IMR-90 (cell line): ENCODE measurements at regions not wholly inside any gene's neighbourhood (a gene's known extent, or its start where the extent isn't known, plus 50 kb on each side); places are given as distances from the start of the nearest gene placed in this dataset.

Experiments used
- ATAC-seq: fragments of 200-7000 bp; cut with Tn5 transposase; 2 replicates; pipeline ENCODE4 v1.9.1; 2020; ENCODE audit warnings: low read depth, mild to moderate bottlenecking, moderate library complexity
- BruUV-seq: library from RNA; stranded (reverse); fragments of 400-500 nt; replicated peaks from 2 replicates; lab custom pipeline; 2021; lab: Mats Ljungman, UMichigan
- CTCF ChIA-PET: fragments of 300-600 bp; formaldehyde crosslinking; extraction: SDS; loops from one replicate; lab custom pipeline; 2021; ENCODE audit warnings: antibody characterized with exemption; lab: Yijun Ruan, JAX
- POLR2A ChIA-PET: fragments of 300-600 bp; sonication (Branson Sonifier 250); formaldehyde crosslinking; loops from one replicate; lab custom pipeline; 2022; ENCODE audit warnings: antibody characterized with exemption; ENCODE audit not compliant: unreplicated experiment; lab: Charles Lee
- DNase-seq: peaks from one replicate; pipeline ENCODE4 v3.0.0; 2013
- H2AFZ ChIP-seq: replicated peaks from 2 replicates; pipeline ENCODE3; 2013; ENCODE audit warnings: low read length, mild to moderate bottlenecking; ENCODE audit not compliant: poor library complexity
- H2AK5ac ChIP-seq: 2 replicates; pipeline ENCODE4 v1.6.1; 2013; ENCODE audit warnings: low read depth, low read length, inconsistent platforms
- H2AK9ac ChIP-seq: replicated peaks from 2 replicates; pipeline ENCODE3; 2013; ENCODE audit warnings: mild to moderate bottlenecking, low read depth, low read length, moderate library complexity; ENCODE audit not compliant: poor library complexity
- H2BK120ac ChIP-seq: 2 replicates; pipeline ENCODE4 v1.6.1; 2013; ENCODE audit warnings: low read depth, low read length, inconsistent platforms
- H2BK15ac ChIP-seq: 3 replicates; pipeline ENCODE4 v1.6.1; 2013; ENCODE audit warnings: low read depth, low read length, inconsistent platforms
- H2BK20ac ChIP-seq: 2 replicates; pipeline ENCODE4 v1.6.1; 2013; ENCODE audit warnings: low read depth, mild to moderate bottlenecking, inconsistent platforms, low read length, moderate library complexity
- H2BK5ac ChIP-seq: 2 replicates; pipeline ENCODE4 v1.6.1; 2013; ENCODE audit warnings: mild to moderate bottlenecking, low read depth, low read length, inconsistent platforms; ENCODE audit not compliant: poor library complexity, severe bottlenecking
- H3K14ac ChIP-seq: replicated peaks from 2 replicates; pipeline ENCODE4 v1.6.1; 2013; ENCODE audit warnings: low read depth, low read length, inconsistent platforms
- H3K18ac ChIP-seq: 2 replicates; pipeline ENCODE4 v1.6.1; 2013; ENCODE audit warnings: low read depth, low read length, control low read depth
- H3K23ac ChIP-seq: 2 replicates; pipeline ENCODE4 v1.6.1; 2013; ENCODE audit warnings: low read depth, low read length, inconsistent platforms
- H3K27ac ChIP-seq: 2 replicates; pipeline ENCODE4 v1.5.1; 2013; ENCODE audit warnings: mild to moderate bottlenecking, control low read depth, low read length; ENCODE audit not compliant: insufficient read depth
- H3K27me3 ChIP-seq: 2 replicates; pipeline ENCODE4 v1.6.1; 2013; ENCODE audit warnings: low read length; ENCODE audit not compliant: control insufficient read depth, insufficient read depth
- H3K36me3 ChIP-seq: 2 replicates; pipeline ENCODE4 v1.6.1; 2013; ENCODE audit warnings: low read length, mixed read lengths; ENCODE audit not compliant: control insufficient read depth, insufficient read depth
- H3K4ac ChIP-seq: 2 replicates; pipeline ENCODE4 v1.6.1; 2013; ENCODE audit warnings: low read depth, low read length, inconsistent platforms
- H3K4me1 ChIP-seq: 2 replicates; pipeline ENCODE4 v1.6.1; 2013; ENCODE audit warnings: low read length, mixed read lengths; ENCODE audit not compliant: control insufficient read depth, insufficient read depth
- H3K4me2 ChIP-seq: 2 replicates; pipeline ENCODE4 v1.6.1; 2013; ENCODE audit warnings: low read depth, mild to moderate bottlenecking, control low read depth, low read length, moderate library complexity
- H3K4me3 ChIP-seq: 2 replicates; pipeline ENCODE4 v1.5.1; 2013; ENCODE audit warnings: low read depth, mild to moderate bottlenecking, control low read depth, low read length, moderate library complexity; ENCODE audit not compliant: insufficient read depth
- H3K56ac ChIP-seq: 2 replicates; pipeline ENCODE4 v1.6.1; 2013; ENCODE audit warnings: low read length, inconsistent platforms; ENCODE audit not compliant: insufficient read depth; ENCODE audit errors: extremely low read depth
- H3K79me1 ChIP-seq, 2 experiments: 2 replicates each; pipeline ENCODE4 v1.6.1; 2013; ENCODE audit warnings: low read length in 2 of 2, inconsistent platforms in 1 of 2, low read depth in 1 of 2
- H3K9ac ChIP-seq: 2 replicates; pipeline ENCODE4 v1.6.1; 2013; ENCODE audit warnings: low read depth, low read length, control low read depth
- H3K9me1 ChIP-seq: 2 replicates; pipeline ENCODE4 v1.6.1; 2013; ENCODE audit warnings: low read length, inconsistent platforms; ENCODE audit not compliant: insufficient read depth
- H3K9me3 ChIP-seq: 2 replicates; pipeline ENCODE4 v1.6.1; 2013; ENCODE audit warnings: low read length; ENCODE audit not compliant: control insufficient read depth, insufficient read depth
- H4K20me1 ChIP-seq: 2 replicates; pipeline ENCODE4 v1.6.1; 2013; ENCODE audit warnings: low read length, inconsistent platforms; ENCODE audit not compliant: insufficient read depth
- H4K5ac ChIP-seq: 2 replicates; pipeline ENCODE4 v1.6.1; 2013; ENCODE audit warnings: mild to moderate bottlenecking, low read depth, low read length, control low read depth
- H4K8ac ChIP-seq, 2 experiments: 2 replicates each; pipeline ENCODE4 v1.6.1; 2013; ENCODE audit warnings: low read depth in 2 of 2, low read length in 2 of 2, control low read depth in 1 of 2, inconsistent platforms in 1 of 2
- H4K91ac ChIP-seq: 2 replicates; pipeline ENCODE4 v1.6.1; 2013; ENCODE audit warnings: low read depth, low read length, inconsistent platforms; ENCODE audit not compliant: insufficient read depth
- BHLHE40 ChIP-seq: fragments of 150-350 bp; IDR thresholded peaks from 2 replicates; pipeline ENCODE4 v1.6.1; 2016; ENCODE audit warnings: mild to moderate bottlenecking, low read depth, low read length
- CHD1 ChIP-seq: IDR thresholded peaks from 2 replicates; pipeline ENCODE4 v1.6.1; 2012; ENCODE audit warnings: low read depth, low read length, improper control_type of control experiment
- MAFK ChIP-seq: IDR thresholded peaks from 2 replicates; pipeline ENCODE4 v1.6.1; 2012; ENCODE audit warnings: low read depth, low read length, improper control_type of control experiment
- MAZ ChIP-seq: IDR thresholded peaks from 2 replicates; pipeline ENCODE4 v1.6.1; 2012; ENCODE audit warnings: low read depth, mild to moderate bottlenecking, low read length, improper control_type of control experiment, moderate library complexity, borderline replicate concordance
- MXI1 ChIP-seq: IDR thresholded peaks from 2 replicates; pipeline ENCODE4 v1.6.1; 2012; ENCODE audit warnings: low read depth, mild to moderate bottlenecking, low read length, moderate library complexity, borderline replicate concordance
- NFE2L2 ChIP-seq: fragments of 150-350 bp; IDR thresholded peaks from 2 replicates; pipeline ENCODE4 v1.6.1; 2016; ENCODE audit warnings: low read depth, mild to moderate bottlenecking, low read length
- POLR2A ChIP-seq: IDR thresholded peaks from 2 replicates; pipeline ENCODE4 v1.6.1; 2012; ENCODE audit warnings: mild to moderate bottlenecking, low read depth, low read length
- RAD21 ChIP-seq: IDR thresholded peaks from 2 replicates; pipeline ENCODE4 v1.6.1; 2012; ENCODE audit warnings: low read length, improper control_type of control experiment
- RCOR1 ChIP-seq: IDR thresholded peaks from 2 replicates; pipeline ENCODE4 v1.6.1; 2012; ENCODE audit warnings: mild to moderate bottlenecking, low read length, improper control_type of control experiment; ENCODE audit not compliant: insufficient replicate concordance
- RFX5 ChIP-seq: IDR thresholded peaks from 2 replicates; pipeline ENCODE4 v1.8.0; 2012; ENCODE audit warnings: low read depth, mild to moderate bottlenecking, low read length, moderate library complexity
- SMC3 ChIP-seq: fragments of 150-350 bp; IDR thresholded peaks from 2 replicates; pipeline ENCODE4 v1.6.1; 2016; ENCODE audit warnings: low read depth, mild to moderate bottlenecking, antibody characterized with exemption, low read length, moderate library complexity
- WGBS, 2 experiments: methylation state at CpG; one replicate each; pipeline versions ENCODE4 v1.1.5 to v1.1.7; 2013; ENCODE audit warnings: missing lambda C conversion rate in 2 of 2; ENCODE audit not compliant: insufficient read length in 1 of 2; ENCODE audit errors: extremely low coverage in 2 of 2; 5-methylcytosine and 5-hydroxymethylcytosine counted together
- dilution Hi-C: fragments of 300-500 bp; cut with HindIII; formaldehyde crosslinking; loops from one replicate; pipeline ENCODE4 v1.14.3; 2018; ENCODE audit warnings: low sequenced_read_pairs; ENCODE audit not compliant: unreplicated experiment
- in situ Hi-C: fragments of 300-500 bp; cut with MboI; formaldehyde crosslinking; loops from 3 replicates; pipeline ENCODE4 v1.14.3; 2019; ENCODE audit warnings: low sequenced_read_pairs, inconsistent platforms, mixed read lengths
- intact Hi-C: fragments of 100-400 bp; cut with micrococcal nuclease; formaldehyde crosslinking; loops from 2 replicates; pipeline ENCODE4 v1.10.0; 2022
- TF ChIP-seq, protein P1 (sequence below): fragments of 150-350 bp; IDR thresholded peaks from 2 replicates; pipeline ENCODE4 v1.6.1; 2017; ENCODE audit warnings: mild to moderate bottlenecking, antibody characterized with exemption, low read length, low read depth
- TF ChIP-seq, protein P2 (sequence below): conservative IDR thresholded peaks from 2 replicates; pipeline ENCODE4 v1.5.1; 2012; ENCODE audit warnings: mild to moderate bottlenecking, low read depth, low read length, improper control_type of control experiment
- TF ChIP-seq, protein P3 (sequence below): fragments of 150-350 bp; IDR thresholded peaks from 2 replicates; pipeline ENCODE4 v1.6.1; 2016; ENCODE audit warnings: low read depth, mild to moderate bottlenecking, low read length, moderate library complexity, borderline replicate concordance

DNA sequence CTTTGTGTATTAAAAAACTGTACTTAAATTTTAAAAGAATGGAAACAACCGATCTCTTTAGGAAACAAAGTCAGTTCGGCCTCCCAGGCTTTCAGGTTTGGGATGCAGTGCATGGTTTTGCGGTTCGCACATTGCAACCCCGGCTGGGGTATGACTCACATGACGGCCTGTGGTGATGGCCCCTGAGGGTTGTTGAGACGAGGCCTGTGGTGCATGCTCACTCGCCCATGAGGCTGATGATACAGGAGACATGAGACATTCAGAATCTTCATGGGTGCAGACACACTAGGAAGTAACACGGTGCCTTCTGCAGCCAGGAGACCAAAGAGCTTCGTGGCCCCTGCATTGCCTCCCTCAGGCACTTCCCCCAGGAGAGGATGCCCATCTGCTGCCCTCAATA lies 724.6 kb upstream of the SALL3 start:
- Histone ChIP-seq H2AK5ac (no peak overlapping the region), H3K14ac (no peak overlapping the region), H2BK20ac (no peak overlapping the region), H3K9me1 (no peaks in the 10 kb centered on the region), H3K4ac (no peak overlapping the region), H3K27me3 (no peaks in the 10 kb centered on the region), H3K56ac (no peak overlapping the region), H3K9me3 (peaks cover 19% of the 10 kb centered on the region), H3K4me3 (no peak overlapping the region), H3K18ac (no peak overlapping the region), H2BK5ac (no peak overlapping the region), H3K27ac (no peak overlapping the region), H4K8ac (no peak overlapping the region), H4K5ac (no peak overlapping the region), H4K91ac (no peak overlapping the region), H2BK15ac (no peak overlapping the region), H3K79me1 (no peaks in the 10 kb centered on the region), H2BK120ac (no peak overlapping the region), H3K4me1 (no peaks in the 10 kb centered on the region), H3K36me3 (no peaks in the 10 kb centered on the region), H2AFZ (peak overlapping the region; percentile 14), H2AK9ac (no peak overlapping the region), H3K4me2 (no peak overlapping the region), H3K23ac (no peak overlapping the region), H4K20me1 (no peaks in the 10 kb centered on the region), H3K9ac (no peak overlapping the region)
- CTCF ChIA-PET = no interaction called here
- intact Hi-C loops = no loop called here
- POLR2A ChIA-PET = no interaction called here
- no TSS peak for BruUV-seq
- no peak for DNase-seq
- 100% methylated on average over 1 of the region's 10 CpGs; no CpG with 5 or more reads in 1 of the 2 experiments for WGBS, 2 experiments
- ATAC-seq = no peak
- in situ Hi-C loops = no loop called here
- dilution Hi-C loops = no loop called here
- TF ChIP-seq MXI1 (no peak), NFE2L2 (no peak), MAFK (no peak), BHLHE40 (no peak), MAZ (no peak), RCOR1 (no peak), RFX5 (no peak), CHD1 (no peak), POLR2A (no peak), RAD21 (no peak), SMC3 (no peak)
- TF ChIP-seq, protein P1, sequence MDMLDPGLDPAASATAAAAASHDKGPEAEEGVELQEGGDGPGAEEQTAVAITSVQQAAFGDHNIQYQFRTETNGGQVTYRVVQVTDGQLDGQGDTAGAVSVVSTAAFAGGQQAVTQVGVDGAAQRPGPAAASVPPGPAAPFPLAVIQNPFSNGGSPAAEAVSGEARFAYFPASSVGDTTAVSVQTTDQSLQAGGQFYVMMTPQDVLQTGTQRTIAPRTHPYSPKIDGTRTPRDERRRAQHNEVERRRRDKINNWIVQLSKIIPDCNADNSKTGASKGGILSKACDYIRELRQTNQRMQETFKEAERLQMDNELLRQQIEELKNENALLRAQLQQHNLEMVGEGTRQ = no peak
- TF ChIP-seq, protein P2, sequence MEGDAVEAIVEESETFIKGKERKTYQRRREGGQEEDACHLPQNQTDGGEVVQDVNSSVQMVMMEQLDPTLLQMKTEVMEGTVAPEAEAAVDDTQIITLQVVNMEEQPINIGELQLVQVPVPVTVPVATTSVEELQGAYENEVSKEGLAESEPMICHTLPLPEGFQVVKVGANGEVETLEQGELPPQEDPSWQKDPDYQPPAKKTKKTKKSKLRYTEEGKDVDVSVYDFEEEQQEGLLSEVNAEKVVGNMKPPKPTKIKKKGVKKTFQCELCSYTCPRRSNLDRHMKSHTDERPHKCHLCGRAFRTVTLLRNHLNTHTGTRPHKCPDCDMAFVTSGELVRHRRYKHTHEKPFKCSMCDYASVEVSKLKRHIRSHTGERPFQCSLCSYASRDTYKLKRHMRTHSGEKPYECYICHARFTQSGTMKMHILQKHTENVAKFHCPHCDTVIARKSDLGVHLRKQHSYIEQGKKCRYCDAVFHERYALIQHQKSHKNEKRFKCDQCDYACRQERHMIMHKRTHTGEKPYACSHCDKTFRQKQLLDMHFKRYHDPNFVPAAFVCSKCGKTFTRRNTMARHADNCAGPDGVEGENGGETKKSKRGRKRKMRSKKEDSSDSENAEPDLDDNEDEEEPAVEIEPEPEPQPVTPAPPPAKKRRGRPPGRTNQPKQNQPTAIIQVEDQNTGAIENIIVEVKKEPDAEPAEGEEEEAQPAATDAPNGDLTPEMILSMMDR = no peak
- TF ChIP-seq, protein P3, sequence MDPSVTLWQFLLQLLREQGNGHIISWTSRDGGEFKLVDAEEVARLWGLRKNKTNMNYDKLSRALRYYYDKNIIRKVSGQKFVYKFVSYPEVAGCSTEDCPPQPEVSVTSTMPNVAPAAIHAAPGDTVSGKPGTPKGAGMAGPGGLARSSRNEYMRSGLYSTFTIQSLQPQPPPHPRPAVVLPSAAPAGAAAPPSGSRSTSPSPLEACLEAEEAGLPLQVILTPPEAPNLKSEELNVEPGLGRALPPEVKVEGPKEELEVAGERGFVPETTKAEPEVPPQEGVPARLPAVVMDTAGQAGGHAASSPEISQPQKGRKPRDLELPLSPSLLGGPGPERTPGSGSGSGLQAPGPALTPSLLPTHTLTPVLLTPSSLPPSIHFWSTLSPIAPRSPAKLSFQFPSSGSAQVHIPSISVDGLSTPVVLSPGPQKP = no peak
